ENCODE measurements at regions not wholly inside any gene's neighbourhood (a gene's known extent, or its start where the extent isn't known, plus 50 kb on each side); places are given as distances from the start of the nearest gene placed in this dataset.

GRCh38 chr5:24735284-24735683 lies 90.5 kb upstream of the CDH10 start (continued):
- no peak for TF ChIP-seq OVOL2 (CRISPR knock-in tag; IDR thresholded peaks at IDR 0.05; ENCODE audit: borderline replicate concordance)
- no peak for TF ChIP-seq ZSCAN18 (CRISPR knock-in tag; IDR thresholded peaks at IDR 0.05)
- no peak for TF ChIP-seq MYBL2 (CRISPR knock-in tag; IDR thresholded peaks at IDR 0.05)
- no peak for TF ChIP-seq FOXJ3 (CRISPR knock-in tag; IDR thresholded peaks at IDR 0.05; ENCODE audit: borderline replicate concordance)
- no peak for TF ChIP-seq AR (CRISPR knock-in tag; IDR thresholded peaks at IDR 0.05)
- no peak for TF ChIP-seq ZNF138 (CRISPR knock-in tag; conservative IDR thresholded peaks at IDR 0.05)
- no peak for TF ChIP-seq TCF7 (CRISPR knock-in tag; IDR thresholded peaks at IDR 0.05; ENCODE audit: low read depth)
- TF ChIP-seq CBFB (CRISPR knock-in tag; IDR thresholded peaks at IDR 0.05; ENCODE audit: low read depth): no peak
- no peak for TF ChIP-seq RELA (CRISPR knock-in tag; IDR thresholded peaks at IDR 0.05; ENCODE audit: borderline replicate concordance)

- no peak overlapping the region for H3K27ac Mint-ChIP-seq
- H3K9me3 Mint-ChIP-seq: no peaks in the 10 kb centered on the region
- CTCF ChIA-PET: no interaction called here
- TF ChIP-seq ZBTB21 (CRISPR knock-in tag; IDR thresholded peaks at IDR 0.05; ENCODE audit: borderline replicate concordance) (no peak), RELA (CRISPR knock-in tag; IDR thresholded peaks at IDR 0.05; ENCODE audit: borderline replicate concordance) (no peak), PRRX2 (CRISPR knock-in tag; IDR thresholded peaks at IDR 0.05) (no peak), ZNF138 (CRISPR knock-in tag; conservative IDR thresholded peaks at IDR 0.05) (no peak), FOXK1 (CRISPR knock-in tag; IDR thresholded peaks at IDR 0.05) (no peak), RORB (CRISPR knock-in tag; IDR thresholded peaks at IDR 0.05) (no peak), SP1 (CRISPR knock-in tag; conservative IDR thresholded peaks at IDR 0.05) (no peak), ZNF423 (CRISPR knock-in tag; IDR thresholded peaks at IDR 0.05) (no peak), FOXP4 (CRISPR knock-in tag; IDR thresholded peaks at IDR 0.05) (no peak), MAX (CRISPR knock-in tag; IDR thresholded peaks at IDR 0.05) (no peak), GTF2I (CRISPR knock-in tag; conservative IDR thresholded peaks at IDR 0.05) (no peak), JAZF1 (CRISPR knock-in tag; IDR thresholded peaks at IDR 0.05) (no peak)
- no peak for DNase-seq (ENCODE audit: low spot score)
- POLR2A ChIA-PET: no interaction called here
- no peaks in the 10 kb centered on the region for H3K27me3 Mint-ChIP-seq (ENCODE audit: low read depth)
- no peak overlapping the region for H3K4me3 Mint-ChIP-seq
- H3K36me3 Mint-ChIP-seq: no peaks in the 10 kb centered on the region
- ATAC-seq: no peak
- H3K4me1 Mint-ChIP-seq: no peaks in the 10 kb centered on the region
Measured at GRCh38 chr5:24732184-24732583, 87.4 kb upstream of the CDH10 start.

- Mint-ChIP-seq H3K4me1 (no peaks in the 10 kb centered on the region), H3K36me3 (0 out of 2 replicates have a peak, but pooled peaks cover 3% of the 10 kb centered on the region), H3K27me3 (ENCODE audit: low read depth) (no peaks in the 10 kb centered on the region), H3K9me3 (peaks cover 17% of the 10 kb centered on the region), H3K27ac (no peak overlapping the region), H3K4me3 (no peak overlapping the region)
- ATAC-seq (no peak), DNase-seq (ENCODE audit: low spot score) (no peak)
- ChIA-PET CTCF (no interaction called here), POLR2A (no interaction called here)
- TF ChIP-seq AR (CRISPR knock-in tag; IDR thresholded peaks at IDR 0.05): no peak
- TF ChIP-seq FOXJ3 (CRISPR knock-in tag; IDR thresholded peaks at IDR 0.05; ENCODE audit: borderline replicate concordance): no peak
- no peak for TF ChIP-seq NFATC4 (CRISPR knock-in tag; IDR thresholded peaks at IDR 0.05)
- no peak for TF ChIP-seq OVOL2 (CRISPR knock-in tag; IDR thresholded peaks at IDR 0.05; ENCODE audit: borderline replicate concordance)
- TF ChIP-seq ZNF532 (CRISPR knock-in tag; IDR thresholded peaks at IDR 0.05; ENCODE audit: borderline replicate concordance): no peak
Measured at GRCh38 chr5:24720743-24721142, 76.0 kb upstream of the CDH10 start.

All from WTC11 (cell line).